ENCODE measurements at regions not wholly inside any gene's neighbourhood (a gene's known extent, or its start where the extent isn't known, plus 50 kb on each side); places are given as distances from the start of the nearest gene placed in this dataset.

- TF ChIP-seq CTCF (IDR thresholded peaks at IDR 0.05) = no peak
- no peak for TF ChIP-seq POLR2A (IDR thresholded peaks at IDR 0.05)
These were observed 66.6 kb upstream of the GPC1 start for GRCh38 chr2:240368781-240369331.
